SK-N-SH (cell line): ENCODE measurements at regions not wholly inside any gene's neighbourhood (a gene's known extent, or its start where the extent isn't known, plus 50 kb on each side); places are given as distances from the start of the nearest gene placed in this dataset.

Source experiments
- CTCF ChIA-PET: fragments of 300-600, 350-600 bp; formaldehyde crosslinking; extraction: SDS; loops from one replicate; lab custom pipeline; 2021; lab: Yijun Ruan, JAX
- POLR2A ChIA-PET: fragments of 350-600 bp; sonication (Branson Sonifier 250); formaldehyde crosslinking; extraction: SDS; loops from one replicate; lab custom pipeline; 2020; ENCODE audit warnings: antibody characterized with exemption, inconsistent platforms; lab: Yijun Ruan, JAX
- DNase-seq: peaks from one replicate; pipeline ENCODE4 v3.0.0; 2012
- H2AFZ ChIP-seq: fragments of 200-600 bp; sonication (generic); 2 replicates; pipeline ENCODE4 v1.8.1; 2016; ENCODE audit warnings: antibody characterized with exemption, mild to moderate bottlenecking, low read depth
- H3F3A ChIP-seq: fragments of 200-600 bp; sonication (generic); replicated peaks from 2 replicates; pipeline ENCODE3; 2016; ENCODE audit warnings: antibody characterized with exemption, mild to moderate bottlenecking; ENCODE audit not compliant: insufficient read depth
- H3K27ac ChIP-seq, 2 experiments: fragments of 200-500 bp in 1 of 2; fragments of 200-600 bp in 1 of 2; sonication (Bioruptor generic) in 1 of 2; sonication (generic), shearing (Covaris generic) in 1 of 2; 2 replicates each; pipeline versions ENCODE4 v1.5.1 to v1.6.1; 2014 to 2016; ENCODE audit warnings: low read depth in 2 of 2, inconsistent platforms in 1 of 2, low read length in 1 of 2, mild to moderate bottlenecking in 1 of 2, mixed read lengths in 1 of 2
- H3K27me3 ChIP-seq: fragments of 200-600 bp; sonication (generic), shearing (Covaris generic); 2 replicates; pipeline ENCODE4 v1.6.1; 2016; ENCODE audit warnings: mixed run types; ENCODE audit not compliant: insufficient read depth
- H3K36me3 ChIP-seq, 2 experiments: fragments of 200-500 bp in 1 of 2; fragments of 200-600 bp in 1 of 2; sonication (Bioruptor generic) in 1 of 2; sonication (generic) in 1 of 2; replicated peaks in 1 of 2; 2 replicates each; pipeline versions ENCODE3 to v1.5.1; 2014 to 2016; ENCODE audit warnings: low read length in 1 of 2, mild to moderate bottlenecking in 1 of 2; ENCODE audit not compliant: insufficient read depth in 2 of 2, control insufficient read depth in 1 of 2
- H3K4me1 ChIP-seq, 2 experiments: fragments of 200-500 bp in 1 of 2; fragments of 200-600 bp in 1 of 2; sonication (Bioruptor generic) in 1 of 2; sonication (generic), shearing (Covaris generic) in 1 of 2; 2 replicates each; pipeline versions ENCODE4 v1.5.1 to v1.6.1; 2014 to 2016; ENCODE audit warnings: low read depth in 1 of 2, low read length in 1 of 2, mixed run types in 1 of 2; ENCODE audit not compliant: insufficient read depth in 2 of 2, control insufficient read depth in 1 of 2
- H3K4me2 ChIP-seq: fragments of 200-600 bp; sonication (generic), shearing (Covaris generic); 2 replicates; pipeline ENCODE4 v1.6.1; 2017; ENCODE audit warnings: mixed run types
- H3K4me3 ChIP-seq, 2 experiments: fragments of 200-500 bp in 1 of 2; fragments of 200-600 bp in 1 of 2; sonication (Bioruptor generic) in 1 of 2; sonication (generic), shearing (Covaris generic) in 1 of 2; 2 replicates each; pipeline versions ENCODE4 v1.5.1 to v1.8.1; 2014 to 2016; ENCODE audit warnings: low read depth in 2 of 2, inconsistent platforms in 1 of 2, low read length in 1 of 2, mild to moderate bottlenecking in 1 of 2, mixed read lengths in 1 of 2, moderate library complexity in 1 of 2
- H3K79me2 ChIP-seq: fragments of 200-600 bp; sonication (generic); 2 replicates; pipeline ENCODE4 v1.8.1; 2017; ENCODE audit warnings: mild to moderate bottlenecking; ENCODE audit not compliant: insufficient read depth
- H3K9ac ChIP-seq: fragments of 200-600 bp; sonication (generic); 2 replicates; pipeline ENCODE4 v1.6.1; 2017; ENCODE audit warnings: mixed run types
- H3K9me2 ChIP-seq: fragments of 200-600 bp; sonication (generic); 2 replicates; pipeline ENCODE4 v1.6.1; 2017; ENCODE audit warnings: mixed run types
- H3K9me3 ChIP-seq: fragments of 200-600 bp; sonication (generic); 2 replicates; pipeline ENCODE4 v1.6.1; 2017; ENCODE audit warnings: mixed run types, mild to moderate bottlenecking, moderate library complexity
- H4K20me1 ChIP-seq: fragments of 200-600 bp; sonication (generic); 2 replicates; pipeline ENCODE4 v1.6.1; 2017; ENCODE audit warnings: mild to moderate bottlenecking, mixed run types; ENCODE audit not compliant: insufficient read depth
- EZH2phosphoT487 ChIP-seq: fragments of 200-600 bp; sonication (generic); IDR thresholded peaks from 2 replicates; pipeline ENCODE4 v1.6.1; 2017; ENCODE audit warnings: low read depth, mixed run types, mild to moderate bottlenecking, antibody characterized with exemption, moderate library complexity, borderline replicate concordance
- GABPA ChIP-seq: IDR thresholded peaks from 2 replicates; pipeline ENCODE4 v1.4.0; 2012; ENCODE audit warnings: low read depth, mild to moderate bottlenecking
- NFIC ChIP-seq: IDR thresholded peaks from 2 replicates; pipeline ENCODE4 v1.4.0; 2012; ENCODE audit warnings: borderline replicate concordance
- NRF1 ChIP-seq: IDR thresholded peaks from 2 replicates; pipeline ENCODE4 v1.6.1; 2012; ENCODE audit warnings: low read depth, mild to moderate bottlenecking, low read length
- RXRA ChIP-seq: IDR thresholded peaks from 2 replicates; pipeline ENCODE4 v1.4.0; 2012; ENCODE audit warnings: low read depth, mild to moderate bottlenecking, borderline replicate concordance
- SIN3A ChIP-seq: IDR thresholded peaks from 2 replicates; pipeline ENCODE4 v1.6.1; 2012; ENCODE audit warnings: low read depth, mild to moderate bottlenecking, low read length, moderate library complexity, borderline replicate concordance
- TCF12 ChIP-seq: IDR thresholded peaks from 2 replicates; pipeline ENCODE4 v1.4.0; 2012
- TEAD4 ChIP-seq: IDR thresholded peaks from 2 replicates; pipeline ENCODE4 v1.4.0; 2012; ENCODE audit warnings: mild to moderate bottlenecking, borderline replicate concordance; ENCODE audit not compliant: insufficient read depth
- WGBS: methylation state at CpG from one replicate; pipeline ENCODE4 v1.1.6; 2017; ENCODE audit warnings: low lambda C conversion rate; 5-methylcytosine and 5-hydroxymethylcytosine counted together
- TF ChIP-seq, protein P1 (sequence below): IDR thresholded peaks from 2 replicates; pipeline ENCODE4; 2012
- TF ChIP-seq, protein P2 (sequence below): fragments of 150-350 bp; IDR thresholded peaks from 2 replicates; pipeline ENCODE4 v1.6.1; 2016; ENCODE audit warnings: mild to moderate bottlenecking, low read depth, low read length

DNA sequence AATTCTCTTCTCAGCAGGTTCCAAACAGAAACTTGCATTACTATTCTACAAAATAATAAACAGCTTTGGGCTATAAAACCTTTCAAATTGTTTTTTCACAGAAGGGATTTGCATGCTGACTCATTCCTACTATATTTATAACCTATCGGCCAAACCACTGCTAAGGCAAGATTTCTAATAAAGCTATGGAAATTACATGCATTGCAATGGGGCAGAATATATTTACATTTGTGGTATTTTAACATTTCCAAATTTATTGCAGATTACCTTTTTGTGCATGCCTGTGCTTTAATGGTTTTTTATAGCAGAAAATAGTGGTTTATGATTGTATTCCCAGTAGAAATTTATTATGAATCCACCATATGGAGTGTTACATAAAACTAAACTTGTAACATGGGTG is 69.0 kb upstream of the NPVF start:
- Histone ChIP-seq H3K4me1 (no peaks in the 10 kb centered on the region), H3K27ac (no peak overlapping the region), H3K9me2 (no peaks in the 10 kb centered on the region), H3F3A (no peaks in the 10 kb centered on the region), H3K9ac (no peak overlapping the region), H3K79me2 (no peaks in the 10 kb centered on the region), H4K20me1 (no peaks in the 10 kb centered on the region), H3K9me3 (no peaks in the 10 kb centered on the region), H2AFZ (0 out of 2 replicates have a peak overlapping the region, but pooled peaks have one; percentile 5), H3K4me2 (no peak overlapping the region), H3K4me3 (no peak overlapping the region), H3K27me3 (no peaks in the 10 kb centered on the region), H3K36me3 (no peaks in the 10 kb centered on the region)
- WGBS: 61% methylated on average over 1 of the region's 1 CpG
- ChIA-PET POLR2A (no interaction called here), CTCF (no interaction called here)
- DNase-seq: no peak
- TF ChIP-seq GABPA (no peak), RXRA (no peak), EZH2phosphoT487 (no peak), SIN3A (no peak), NRF1 (no peak), NFIC (no peak)
- TF ChIP-seq, protein P1, sequence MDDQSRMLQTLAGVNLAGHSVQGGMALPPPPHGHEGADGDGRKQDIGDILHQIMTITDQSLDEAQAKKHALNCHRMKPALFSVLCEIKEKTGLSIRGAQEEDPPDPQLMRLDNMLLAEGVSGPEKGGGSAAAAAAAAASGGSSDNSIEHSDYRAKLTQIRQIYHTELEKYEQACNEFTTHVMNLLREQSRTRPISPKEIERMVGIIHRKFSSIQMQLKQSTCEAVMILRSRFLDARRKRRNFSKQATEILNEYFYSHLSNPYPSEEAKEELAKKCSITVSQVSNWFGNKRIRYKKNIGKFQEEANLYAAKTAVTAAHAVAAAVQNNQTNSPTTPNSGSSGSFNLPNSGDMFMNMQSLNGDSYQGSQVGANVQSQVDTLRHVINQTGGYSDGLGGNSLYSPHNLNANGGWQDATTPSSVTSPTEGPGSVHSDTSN: no peak

DNA sequence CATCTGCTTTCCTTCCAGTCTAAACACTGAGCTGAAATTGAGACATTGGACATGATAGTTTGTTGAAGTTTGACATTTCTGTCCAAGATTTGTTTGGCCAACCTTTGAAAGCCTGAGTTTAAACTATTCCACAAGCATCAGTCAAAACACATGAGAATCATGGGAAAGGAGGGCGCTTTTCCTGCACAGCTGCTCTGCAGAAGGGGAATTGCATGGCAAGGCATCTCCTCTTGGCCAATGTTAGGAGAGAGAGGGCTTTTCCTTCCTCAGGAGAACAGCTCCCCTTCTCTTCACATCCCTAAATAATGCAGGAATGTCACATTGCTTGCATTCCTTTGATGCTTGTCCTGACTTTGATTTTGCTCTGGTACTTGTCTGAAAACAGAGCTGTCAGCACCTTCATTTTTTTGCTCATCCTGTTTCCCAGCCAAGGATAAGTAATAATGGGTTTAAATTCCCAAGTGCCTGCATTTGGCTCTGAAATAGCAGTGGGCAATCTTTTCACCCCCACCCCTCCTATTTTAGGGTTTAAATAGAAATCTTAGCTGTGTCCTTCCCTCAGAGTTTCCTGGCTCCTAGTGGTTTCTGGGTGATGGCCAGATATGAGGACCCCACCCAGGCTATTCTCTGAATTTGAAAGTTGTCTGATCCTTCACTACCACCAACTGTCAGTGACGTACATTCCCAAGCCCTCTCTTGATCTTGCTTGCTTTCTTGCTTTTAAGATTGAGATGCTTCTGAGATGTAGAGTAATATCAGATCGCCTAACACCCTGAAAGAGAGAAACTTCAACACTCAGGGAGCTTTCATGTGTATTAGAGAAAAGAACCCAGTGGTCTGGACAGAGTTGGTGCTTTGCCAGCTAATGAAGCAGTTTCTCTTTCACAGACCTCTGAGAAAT is 75.2 kb upstream of the NPVF start:
- no peaks in the 10 kb centered on the region for H3K9me3 ChIP-seq
- ChIA-PET CTCF (interaction anchor here (0.8 to 1.7 kb wide), 8 partner anchors 12 to 262 kb away, joined by 3 to 6 read pairs (median 4); no protein-coding TSS in a partner anchor), POLR2A (no interaction called here)
- WGBS: 26% methylated on average over 3 of the region's 3 CpGs
- H3K4me1 ChIP-seq: peaks cover 0 to 7% of the 10 kb centered on the region in 2 experiments; a peak in 2 of 4 replicates
- no peaks in the 10 kb centered on the region for H3K36me3 ChIP-seq
- DNase-seq: no peak
- no peak for TF ChIP-seq TEAD4
- no peak for TF ChIP-seq NRF1
- no peak for TF ChIP-seq RXRA
- TF ChIP-seq TCF12: peak; percentile 60; the same call in 1 of the 2 replicates
- TF ChIP-seq, protein P2, sequence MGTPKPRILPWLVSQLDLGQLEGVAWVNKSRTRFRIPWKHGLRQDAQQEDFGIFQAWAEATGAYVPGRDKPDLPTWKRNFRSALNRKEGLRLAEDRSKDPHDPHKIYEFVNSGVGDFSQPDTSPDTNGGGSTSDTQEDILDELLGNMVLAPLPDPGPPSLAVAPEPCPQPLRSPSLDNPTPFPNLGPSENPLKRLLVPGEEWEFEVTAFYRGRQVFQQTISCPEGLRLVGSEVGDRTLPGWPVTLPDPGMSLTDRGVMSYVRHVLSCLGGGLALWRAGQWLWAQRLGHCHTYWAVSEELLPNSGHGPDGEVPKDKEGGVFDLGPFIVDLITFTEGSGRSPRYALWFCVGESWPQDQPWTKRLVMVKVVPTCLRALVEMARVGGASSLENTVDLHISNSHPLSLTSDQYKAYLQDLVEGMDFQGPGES: no peak
- TF ChIP-seq, protein P1: peak; percentile 50
- H3K79me2 ChIP-seq: no peaks in the 10 kb centered on the region
- H3K4me3 ChIP-seq: no peak overlapping the region
- no peaks in the 10 kb centered on the region for H4K20me1 ChIP-seq
- H3K9ac ChIP-seq: no peak overlapping the region
- no peak overlapping the region for H2AFZ ChIP-seq
- no peaks in the 10 kb centered on the region for H3F3A ChIP-seq
- no peaks in the 10 kb centered on the region for H3K27me3 ChIP-seq
- H3K27ac ChIP-seq: peak overlapping the region in 1 of 2 experiments; percentile 25; a peak in 1 of 4 replicates
- H3K9me2 ChIP-seq: no peaks in the 10 kb centered on the region
- H3K4me2 ChIP-seq: no peak overlapping the region
